ENCODE measurements at regions not wholly inside any gene's neighbourhood (a gene's known extent, or its start where the extent isn't known, plus 50 kb on each side); places are given as distances from the start of the nearest gene placed in this dataset.

DNA sequence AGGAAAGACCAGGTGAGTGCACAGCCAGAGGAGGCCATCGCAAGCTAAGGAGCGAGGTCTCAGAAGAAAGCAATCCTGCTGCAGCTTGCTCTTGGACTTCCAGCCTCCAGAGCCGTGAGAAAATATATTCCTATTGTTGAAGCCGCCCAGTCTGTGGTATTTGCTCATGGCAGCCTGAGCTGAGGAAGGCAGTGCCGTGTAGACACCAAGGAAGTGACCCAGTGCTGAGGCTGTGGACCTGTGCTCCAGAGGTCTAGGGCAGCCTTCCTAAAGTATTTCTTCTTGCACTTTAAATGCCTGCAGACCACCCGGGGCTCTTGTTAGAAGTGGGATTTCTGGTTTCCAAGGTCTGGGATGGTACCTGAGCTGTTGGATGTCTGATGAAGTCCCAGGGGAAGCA, 158.5 kb upstream of the KL start:
- TF ChIP-seq, protein P1, sequence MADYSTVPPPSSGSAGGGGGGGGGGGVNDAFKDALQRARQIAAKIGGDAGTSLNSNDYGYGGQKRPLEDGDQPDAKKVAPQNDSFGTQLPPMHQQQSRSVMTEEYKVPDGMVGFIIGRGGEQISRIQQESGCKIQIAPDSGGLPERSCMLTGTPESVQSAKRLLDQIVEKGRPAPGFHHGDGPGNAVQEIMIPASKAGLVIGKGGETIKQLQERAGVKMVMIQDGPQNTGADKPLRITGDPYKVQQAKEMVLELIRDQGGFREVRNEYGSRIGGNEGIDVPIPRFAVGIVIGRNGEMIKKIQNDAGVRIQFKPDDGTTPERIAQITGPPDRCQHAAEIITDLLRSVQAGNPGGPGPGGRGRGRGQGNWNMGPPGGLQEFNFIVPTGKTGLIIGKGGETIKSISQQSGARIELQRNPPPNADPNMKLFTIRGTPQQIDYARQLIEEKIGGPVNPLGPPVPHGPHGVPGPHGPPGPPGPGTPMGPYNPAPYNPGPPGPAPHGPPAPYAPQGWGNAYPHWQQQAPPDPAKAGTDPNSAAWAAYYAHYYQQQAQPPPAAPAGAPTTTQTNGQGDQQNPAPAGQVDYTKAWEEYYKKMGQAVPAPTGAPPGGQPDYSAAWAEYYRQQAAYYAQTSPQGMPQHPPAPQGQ (CRISPR knock-in tag; IDR thresholded peaks at IDR 0.05; ENCODE audit: borderline replicate concordance) = no peak
- TF ChIP-seq ZNF274 (CRISPR knock-in tag; IDR thresholded peaks at IDR 0.05) = no peak
- no peak for TF ChIP-seq HDAC2 (CRISPR knock-in tag; IDR thresholded peaks at IDR 0.05)
- no peak for TF ChIP-seq SMYD3 (CRISPR knock-in tag; IDR thresholded peaks at IDR 0.05)
- TF ChIP-seq TEAD2 (CRISPR knock-in tag; IDR thresholded peaks at IDR 0.05) = no peak
- TF ChIP-seq, protein P2, sequence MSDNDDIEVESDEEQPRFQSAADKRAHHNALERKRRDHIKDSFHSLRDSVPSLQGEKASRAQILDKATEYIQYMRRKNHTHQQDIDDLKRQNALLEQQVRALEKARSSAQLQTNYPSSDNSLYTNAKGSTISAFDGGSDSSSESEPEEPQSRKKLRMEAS (IDR thresholded peaks at IDR 0.05) = no peak
- TF ChIP-seq NONO (IDR thresholded peaks at IDR 0.05) = no peak
- TF ChIP-seq NONO (CRISPR knock-in tag; conservative IDR thresholded peaks at IDR 0.05) = no peak
- TF ChIP-seq, protein P3, sequence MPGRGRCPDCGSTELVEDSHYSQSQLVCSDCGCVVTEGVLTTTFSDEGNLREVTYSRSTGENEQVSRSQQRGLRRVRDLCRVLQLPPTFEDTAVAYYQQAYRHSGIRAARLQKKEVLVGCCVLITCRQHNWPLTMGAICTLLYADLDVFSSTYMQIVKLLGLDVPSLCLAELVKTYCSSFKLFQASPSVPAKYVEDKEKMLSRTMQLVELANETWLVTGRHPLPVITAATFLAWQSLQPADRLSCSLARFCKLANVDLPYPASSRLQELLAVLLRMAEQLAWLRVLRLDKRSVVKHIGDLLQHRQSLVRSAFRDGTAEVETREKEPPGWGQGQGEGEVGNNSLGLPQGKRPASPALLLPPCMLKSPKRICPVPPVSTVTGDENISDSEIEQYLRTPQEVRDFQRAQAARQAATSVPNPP (CRISPR knock-in tag; IDR thresholded peaks at IDR 0.05) = no peak
- no peak for TF ChIP-seq RELA (CRISPR knock-in tag; IDR thresholded peaks at IDR 0.05)
- no peak for TF ChIP-seq TBX3 (IDR thresholded peaks at IDR 0.05; ENCODE audit: borderline replicate concordance)
- TF ChIP-seq POLR2A (IDR thresholded peaks at IDR 0.05; ENCODE audit: insufficient read depth in 1 of 2, low read depth in 2 of 2, low read length in 2 of 2) = no peak
- no peak for TF ChIP-seq JARID2 (CRISPR knock-in tag; IDR thresholded peaks at IDR 0.05; ENCODE audit: insufficient replicate concordance)

Data from HepG2 (cell line).